Fibroblast of peridontal ligament (primary cell): ENCODE measurements at regions not wholly inside any gene's neighbourhood (a gene's known extent, or its start where the extent isn't known, plus 50 kb on each side); places are given as distances from the start of the nearest gene placed in this dataset.
"Not testable (repeated sequence)": the region's sequence is repeated elsewhere in the genome, so short reads cannot be mapped to it uniquely, and the experiment has no call there.

Experiments
- DNase-seq: peaks from one replicate; pipeline ENCODE4 v3.0.0-alpha.2; 2010; ENCODE audit errors: extremely low read depth

- no peak for DNase-seq
These were observed 131.1 kb upstream of the PDE10A start for GRCh38 chr6:165794179-165794601.

- no peak for DNase-seq
These were observed 130.3 kb upstream of the PDE10A start for GRCh38 chr6:165793287-165793825.

DNA sequence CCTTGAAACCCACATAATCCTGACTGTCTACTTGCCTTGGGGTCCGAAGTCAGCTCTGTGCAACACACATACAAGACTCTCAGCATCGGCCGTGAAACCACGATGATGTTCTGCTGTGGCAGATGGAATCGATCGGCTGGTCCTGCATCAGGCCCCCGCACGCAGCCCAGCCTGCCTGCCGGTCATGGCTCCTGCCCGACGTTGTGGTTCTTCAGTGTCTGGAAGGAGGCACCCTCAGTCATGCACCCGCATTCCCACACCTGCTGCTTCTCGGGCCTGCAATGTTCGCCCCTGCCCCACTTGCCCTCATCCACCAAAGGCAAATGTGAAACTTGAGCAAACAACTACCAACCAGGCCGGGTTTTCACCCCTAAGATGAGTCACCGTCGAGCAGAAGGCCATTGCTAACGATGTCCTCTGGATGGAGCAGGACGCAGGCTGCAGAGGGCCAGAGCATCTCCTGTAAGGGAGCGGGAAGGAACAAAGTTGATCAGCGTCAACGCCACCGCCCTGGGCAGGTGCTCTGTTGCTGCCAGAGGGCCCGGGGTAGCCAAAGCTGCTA lies 128.9 kb upstream of the PDE10A start:
- DNase-seq = no peak

- no peak for DNase-seq
These were observed 128.3 kb upstream of the PDE10A start for GRCh38 chr6:165791306-165791705.

- no peak for DNase-seq
These were observed 119.8 kb upstream of the PDE10A start for GRCh38 chr6:165782812-165783211.

DNA sequence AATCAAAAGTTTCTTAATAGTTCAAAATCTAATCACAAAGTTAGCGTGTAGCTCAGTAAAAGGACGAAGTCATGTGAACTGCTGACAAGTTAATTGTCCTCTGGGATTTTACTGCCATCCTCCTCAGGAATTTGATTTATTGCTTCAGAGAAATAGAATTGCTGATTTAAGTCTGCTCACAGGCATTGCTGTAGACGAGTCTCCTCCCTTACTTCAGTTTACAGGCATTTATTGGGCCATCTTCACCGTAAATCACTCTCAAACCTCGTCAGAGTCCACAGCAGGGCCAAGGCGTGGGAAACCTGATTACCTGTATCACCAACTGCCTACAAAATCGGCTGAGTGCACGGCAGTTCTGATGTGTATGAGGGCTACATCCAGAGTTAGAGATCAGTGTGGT lies 119.1 kb upstream of the PDE10A start:
- no peak for DNase-seq

DNA sequence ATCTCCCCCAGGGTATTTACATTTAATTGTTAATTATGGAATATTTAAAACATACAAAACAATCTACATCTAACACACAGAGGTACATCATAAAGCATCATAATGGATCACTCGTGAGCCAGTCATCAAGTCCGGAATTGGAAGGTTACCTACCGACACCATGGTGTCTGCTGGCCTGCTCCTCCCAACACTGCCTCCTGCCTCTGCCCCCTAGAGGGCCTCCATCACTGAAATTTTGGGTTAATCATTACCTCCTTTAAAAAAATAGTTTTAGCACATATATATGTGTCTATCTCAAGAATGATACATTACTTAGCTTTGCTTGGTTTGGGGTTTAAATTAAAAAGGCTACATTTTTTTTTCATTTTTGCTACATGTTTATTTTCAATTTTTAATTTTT lies 114.6 kb upstream of the PDE10A start:
- no peak for DNase-seq

DNA sequence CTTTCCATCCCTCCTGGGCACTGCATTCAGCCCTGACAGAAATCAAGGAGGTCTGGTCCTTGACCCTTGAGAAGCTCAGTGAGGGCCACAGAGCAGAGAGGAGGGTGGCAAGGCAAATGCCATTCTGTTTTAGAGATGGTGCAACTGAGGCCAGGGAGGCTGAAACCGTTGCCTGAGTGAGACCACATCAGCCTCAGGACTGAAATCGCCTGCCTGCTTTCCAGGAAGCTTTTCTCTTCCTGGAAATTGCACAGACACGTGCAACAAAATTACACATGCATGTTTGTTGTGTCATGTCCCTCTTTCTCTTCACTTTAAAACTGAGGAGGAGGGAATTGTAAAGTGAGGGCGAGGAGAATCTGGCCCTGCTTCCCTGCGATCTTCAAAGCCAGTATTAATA lies 113.7 kb upstream of the PDE10A start:
- no peak for DNase-seq

GRCh38 chr6:165775721-165776120 lies 112.7 kb upstream of the PDE10A start:
- no peak for DNase-seq

DNA sequence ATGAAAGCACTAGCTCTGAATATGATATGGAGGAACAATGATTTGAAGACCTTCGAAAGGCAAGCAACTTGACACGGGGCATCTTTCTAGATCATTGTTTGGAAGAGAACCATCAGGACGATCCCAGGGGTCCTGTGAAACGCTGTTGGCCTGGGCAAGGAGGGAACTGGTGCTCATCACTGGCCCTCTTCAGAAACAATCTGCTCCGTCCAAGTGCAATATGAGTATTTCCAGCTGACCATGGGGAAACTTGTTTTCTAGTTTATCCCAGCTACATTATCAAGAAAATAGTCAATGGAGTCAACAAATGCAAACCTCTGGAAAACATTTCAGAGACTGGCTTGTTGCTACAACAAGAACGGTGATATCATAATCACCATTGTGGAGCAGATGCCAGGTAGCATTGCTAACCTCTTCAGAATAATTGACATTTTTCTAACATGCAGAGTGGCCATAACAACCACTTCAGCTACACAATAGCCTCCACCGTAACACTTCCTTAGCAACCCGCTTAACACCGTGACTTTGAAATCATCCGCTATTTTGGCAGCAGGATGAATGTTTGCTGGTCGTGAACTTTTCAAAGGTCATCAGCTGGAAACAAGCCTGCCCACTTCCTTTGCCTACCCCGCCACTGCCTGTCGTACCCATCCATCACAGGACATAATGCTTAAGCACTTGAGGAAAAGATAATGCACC lies 112.0 kb upstream of the PDE10A start:
- no peak for DNase-seq

GRCh38 chr6:165770397-165771082 lies 107.5 kb upstream of the PDE10A start:
- no peak for DNase-seq

DNA sequence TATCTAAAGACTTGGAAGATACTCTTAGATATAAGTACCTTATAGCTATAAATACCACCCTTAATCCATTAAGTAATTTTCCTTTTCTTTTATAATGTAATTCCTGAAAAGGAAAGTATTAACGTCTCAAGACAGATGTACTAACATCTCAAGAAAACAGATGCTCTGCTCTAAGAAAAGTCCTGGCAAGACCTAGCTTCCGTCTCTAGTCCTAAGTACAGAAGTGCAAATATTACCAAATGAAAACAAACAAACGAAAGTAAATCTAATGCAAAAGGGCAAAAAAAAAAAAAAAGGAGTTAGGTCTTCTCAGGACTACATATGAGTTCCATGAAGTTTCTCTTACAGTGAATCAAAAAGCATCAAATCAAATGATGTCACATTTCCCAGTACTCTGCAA lies 106.8 kb upstream of the PDE10A start:
- no peak for DNase-seq

DNA sequence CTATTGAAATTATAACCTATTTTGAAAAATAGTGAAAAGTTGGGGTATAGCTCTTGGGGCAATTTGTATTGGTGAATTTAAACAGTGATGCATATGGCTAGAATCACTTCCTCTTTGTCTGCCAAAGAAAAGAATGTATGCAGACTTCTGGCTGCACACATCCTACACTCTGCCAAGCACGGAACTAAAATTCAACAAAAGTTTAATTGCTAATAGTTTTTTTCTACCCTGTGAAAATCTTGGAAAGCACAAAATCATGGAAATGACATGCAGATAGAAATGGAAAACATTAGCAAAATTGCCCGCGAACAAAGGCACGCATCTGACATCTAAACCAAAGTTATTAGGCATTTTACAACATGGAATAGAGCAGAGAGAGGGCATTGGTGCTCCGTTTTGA lies 106.4 kb upstream of the PDE10A start:
- no peak for DNase-seq

GRCh38 chr6:165768961-165769360 lies 105.9 kb upstream of the PDE10A start:
- DNase-seq = no peak

GRCh38 chr6:165767228-165767627 lies 104.2 kb upstream of the PDE10A start:
- DNase-seq = no peak

DNA sequence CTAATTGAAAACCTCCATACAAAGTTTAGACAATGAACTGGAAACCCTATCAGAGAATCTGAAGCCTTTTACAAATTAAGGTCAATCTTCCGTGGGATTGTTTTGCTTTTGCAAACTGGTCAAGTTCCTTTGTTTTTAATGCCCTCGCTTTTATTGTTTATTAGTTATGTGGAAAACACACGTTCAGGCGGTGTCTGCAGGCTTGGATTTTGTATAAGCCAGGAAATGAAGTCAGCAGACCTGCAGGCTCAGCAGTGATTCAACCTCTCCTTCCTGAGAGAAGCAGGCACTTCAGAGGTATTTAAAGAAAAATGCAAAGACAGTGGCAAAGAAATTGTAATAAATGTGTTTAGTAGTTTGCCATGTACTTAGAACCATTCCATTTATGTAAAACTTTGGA lies 103.4 kb upstream of the PDE10A start:
- no peak for DNase-seq

- no peak for DNase-seq
These were observed 103.0 kb upstream of the PDE10A start for GRCh38 chr6:165766026-165766425.

- not testable (repeated sequence) for DNase-seq
These were observed 102.2 kb upstream of the PDE10A start for GRCh38 chr6:165765256-165765655.

DNA sequence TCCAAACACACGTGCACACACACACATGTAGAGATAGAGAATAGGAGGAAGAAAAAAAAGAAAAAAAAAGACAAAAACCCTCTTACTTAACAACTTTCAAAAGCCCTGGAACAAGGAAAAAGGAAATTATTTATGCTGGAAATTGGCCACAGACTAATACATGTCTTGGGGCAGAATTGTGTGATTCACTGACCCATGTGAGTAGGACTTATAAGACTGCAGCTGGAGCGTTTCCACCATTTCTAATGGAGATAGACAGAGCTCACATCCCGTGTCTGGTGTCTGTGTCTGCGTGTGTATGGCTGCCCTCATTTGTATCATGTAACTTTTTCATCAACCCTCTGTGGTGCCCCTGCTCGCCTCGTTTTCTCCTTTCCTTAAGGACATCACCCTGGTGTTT lies 99.8 kb upstream of the PDE10A start:
- no peak for DNase-seq

- DNase-seq = no peak
These were observed 99.1 kb upstream of the PDE10A start for GRCh38 chr6:165762125-165762524.

- no peak for DNase-seq
These were observed 97.8 kb upstream of the PDE10A start for GRCh38 chr6:165760803-165761185.

- DNase-seq = no peak
These were observed 97.2 kb upstream of the PDE10A start for GRCh38 chr6:165760126-165760802.

DNA sequence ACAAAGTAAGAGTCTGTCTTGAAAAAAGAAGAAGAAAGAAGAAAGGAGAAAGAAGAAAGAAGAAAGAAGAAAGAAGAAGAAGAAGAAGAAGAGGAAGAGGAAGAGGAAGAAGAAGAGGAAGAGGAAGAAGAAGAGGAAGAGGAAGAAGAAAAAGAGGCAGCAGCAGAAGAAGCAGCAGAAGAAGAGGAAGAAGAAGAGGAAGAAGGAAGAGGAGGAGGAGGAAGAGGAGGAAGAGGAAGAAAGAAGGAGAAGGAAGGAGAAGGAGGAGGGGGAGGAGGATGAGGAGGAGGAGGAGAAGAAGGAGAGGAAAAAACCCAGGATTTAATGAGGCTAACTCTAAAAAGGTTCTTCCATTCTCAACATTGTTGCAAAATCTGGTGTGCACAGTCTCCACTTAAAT lies 95.4 kb upstream of the PDE10A start:
- DNase-seq = no peak
